Ammon's horn (tissue), 1 donor: ENCODE measurements at regions not wholly inside any gene's neighbourhood (a gene's known extent, or its start where the extent isn't known, plus 50 kb on each side); places are given as distances from the start of the nearest gene placed in this dataset.
A peak's percentile ranks its signal among the peaks of the same experiment; 100 is the strongest.
"Not testable (repeated sequence)": the region's sequence is repeated elsewhere in the genome, so short reads cannot be mapped to it uniquely, and the experiment has no call there.

ENCODE experiments used
- DNase-seq: peaks from one replicate; pipeline ENCODE4 v3.0.0-alpha.2; 2016; ENCODE audit warnings: low spot score

DNA sequence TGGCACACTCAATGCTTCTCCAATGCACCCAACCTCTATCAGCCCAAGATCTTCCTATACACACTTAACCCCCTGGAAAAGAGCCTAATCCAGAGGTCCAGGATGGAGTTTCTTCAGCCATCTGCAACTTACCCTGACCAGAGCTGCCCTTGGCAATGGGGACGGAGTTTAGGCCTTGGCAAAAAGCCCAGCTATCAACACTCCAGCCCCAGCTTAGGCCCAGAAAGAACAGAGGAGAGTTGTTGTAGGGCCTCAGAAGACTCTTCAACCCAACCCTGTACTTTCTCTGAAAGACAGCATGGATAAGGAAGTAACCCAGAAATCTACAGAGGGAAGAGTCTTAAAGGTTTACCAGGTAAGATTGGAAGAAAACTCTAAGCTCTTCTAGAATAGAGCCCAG is 219.3 kb upstream of the PELI2 start:
- DNase-seq, result no peak

DNA sequence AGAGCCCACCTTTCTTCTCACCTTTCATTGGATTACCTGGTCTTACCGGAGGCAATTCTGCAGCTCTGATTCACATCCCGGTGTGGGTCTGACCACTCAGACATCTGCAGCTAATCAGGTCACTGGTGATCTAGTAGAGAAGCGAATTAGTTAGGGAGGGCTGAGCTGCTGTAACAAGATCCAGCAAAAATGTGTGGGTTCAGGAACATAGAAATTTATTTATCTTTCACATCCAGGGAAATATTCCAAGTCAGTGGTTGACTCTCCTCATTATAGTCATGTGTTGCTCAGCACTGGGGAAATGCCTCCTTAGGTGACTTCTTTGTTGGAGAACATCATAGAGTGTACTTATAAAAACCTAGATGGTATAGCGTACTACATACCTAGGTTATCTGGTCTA is 218.7 kb upstream of the PELI2 start:
- no peak for DNase-seq

DNA sequence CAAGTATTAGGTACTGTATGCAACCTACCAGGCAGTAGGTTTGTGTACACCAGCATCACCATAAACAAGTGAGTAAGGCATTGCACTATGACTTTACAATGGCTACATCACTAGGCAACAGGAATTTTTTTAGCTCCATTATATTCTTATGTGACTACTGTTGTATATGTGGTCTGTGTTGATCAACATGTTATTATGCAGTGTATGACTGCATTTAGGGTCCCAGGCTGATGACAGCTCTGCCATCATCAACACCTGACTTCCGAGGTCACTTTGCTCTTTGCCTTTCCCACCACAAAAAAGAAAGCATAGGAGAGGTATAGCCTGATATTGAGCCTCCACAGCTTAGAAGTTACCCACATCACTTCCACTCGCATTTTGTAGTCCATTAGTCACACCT is 217.5 kb upstream of the PELI2 start:
- no peak for DNase-seq

DNA sequence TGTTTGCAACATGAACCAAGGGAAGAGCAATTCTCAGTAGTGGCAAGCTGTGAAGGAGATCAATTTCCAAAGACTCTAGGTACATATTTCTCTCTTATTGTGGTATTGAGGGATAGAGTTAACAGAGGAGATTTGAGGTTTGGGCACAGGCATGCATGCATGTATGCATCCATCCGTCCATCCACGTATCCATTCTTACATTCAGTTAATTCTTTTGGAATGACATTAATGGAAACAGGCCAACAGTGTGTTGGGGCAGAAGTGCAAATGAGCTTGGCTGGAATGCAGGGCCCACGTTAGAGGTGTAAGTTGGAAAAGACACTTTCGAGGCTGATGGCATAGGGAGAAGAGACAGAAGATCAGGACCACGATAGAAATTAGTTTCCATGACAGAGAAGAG is 216.9 kb upstream of the PELI2 start:
- DNase-seq, result no peak

DNA sequence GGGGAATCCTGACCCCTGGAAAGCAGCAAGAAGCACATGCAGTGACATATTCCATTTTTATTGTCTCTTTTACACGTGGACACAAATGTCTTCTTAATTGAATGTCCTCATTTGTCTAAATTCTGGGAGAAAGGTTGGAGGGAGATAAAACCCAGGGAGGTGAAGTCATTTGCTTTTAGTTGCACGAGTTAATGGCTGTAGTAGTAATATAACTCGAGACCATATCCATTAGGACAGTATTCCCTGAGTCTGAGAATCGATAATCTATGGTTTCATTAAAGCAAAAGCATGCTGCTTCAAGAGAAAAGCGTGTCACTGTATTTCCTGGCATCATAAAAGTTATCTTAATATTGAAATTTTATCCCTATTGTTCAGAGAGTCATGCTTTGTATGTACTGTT is 216.0 kb upstream of the PELI2 start:
- no peak for DNase-seq

DNA sequence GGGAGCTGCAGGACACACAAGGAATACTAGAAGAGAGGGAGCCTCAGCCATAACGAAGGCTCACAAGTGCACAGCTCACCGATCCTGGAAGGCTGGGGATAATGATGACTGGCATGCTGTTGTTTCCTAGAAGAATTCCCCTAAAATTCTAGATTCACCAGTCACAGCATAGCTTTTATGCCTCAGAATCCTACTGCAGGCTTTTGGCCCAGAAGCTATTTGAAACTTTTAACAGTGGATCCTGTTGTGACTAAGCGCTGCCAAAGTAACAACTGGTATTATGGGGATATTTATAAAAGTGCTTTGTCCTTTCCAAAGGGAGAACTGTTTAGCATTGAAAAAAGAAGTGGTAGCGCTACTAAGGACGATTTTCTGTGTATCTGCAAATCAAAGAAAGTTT is 214.1 kb upstream of the PELI2 start:
- peak; percentile 19 for DNase-seq

DNA sequence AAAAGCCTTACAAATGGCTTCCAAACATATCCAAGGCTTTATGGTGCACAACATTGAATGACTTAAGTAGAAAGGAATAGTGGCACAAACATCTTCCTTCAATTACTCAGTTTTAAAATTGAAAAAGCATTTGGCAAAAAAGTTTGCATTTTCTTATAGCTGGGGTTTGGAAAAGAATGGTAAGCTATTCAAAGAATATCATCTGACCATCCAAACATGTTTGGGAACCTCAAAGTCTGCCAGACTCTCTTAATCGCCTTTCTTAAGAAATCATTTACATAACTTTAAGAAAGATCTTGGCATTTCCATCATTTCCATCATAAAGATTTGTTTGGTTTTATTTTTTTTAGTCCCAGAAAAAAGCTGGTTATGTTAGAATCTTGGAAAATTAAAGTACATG is 210.1 kb upstream of the PELI2 start:
- no peak for DNase-seq

GRCh38 chr14:55909879-55910278 is 208.3 kb upstream of the PELI2 start:
- DNase-seq, result no peak

GRCh38 chr14:55910601-55911243 is 207.5 kb upstream of the PELI2 start:
- DNase-seq, result no peak

GRCh38 chr14:55911776-55912175 is 206.4 kb upstream of the PELI2 start:
- no peak for DNase-seq

GRCh38 chr14:55912344-55912743 is 205.9 kb upstream of the PELI2 start:
- DNase-seq, result no peak

- no peak for DNase-seq
Measured at GRCh38 chr14:55913324-55914025, 204.7 kb upstream of the PELI2 start.

DNA sequence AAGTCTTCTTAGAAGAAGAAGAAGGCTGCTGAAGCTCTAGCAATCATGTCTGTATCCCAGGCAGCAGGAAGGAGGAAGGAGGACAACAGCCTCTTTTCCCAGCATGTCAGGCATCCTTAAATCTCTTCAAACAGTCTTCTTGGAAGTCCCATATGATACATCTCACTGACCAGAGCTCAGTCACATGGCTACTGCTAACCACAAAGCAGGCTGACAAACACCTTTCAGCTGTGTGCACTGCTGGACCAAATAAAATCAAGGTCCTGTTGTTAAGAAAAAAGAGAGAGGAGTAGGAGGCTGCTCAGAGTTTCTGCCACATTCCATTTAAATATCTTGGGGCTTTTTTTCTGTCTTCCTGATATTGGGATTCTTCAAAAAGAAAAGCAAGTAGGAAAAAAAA is 203.4 kb upstream of the PELI2 start:
- DNase-seq, result no peak

DNA sequence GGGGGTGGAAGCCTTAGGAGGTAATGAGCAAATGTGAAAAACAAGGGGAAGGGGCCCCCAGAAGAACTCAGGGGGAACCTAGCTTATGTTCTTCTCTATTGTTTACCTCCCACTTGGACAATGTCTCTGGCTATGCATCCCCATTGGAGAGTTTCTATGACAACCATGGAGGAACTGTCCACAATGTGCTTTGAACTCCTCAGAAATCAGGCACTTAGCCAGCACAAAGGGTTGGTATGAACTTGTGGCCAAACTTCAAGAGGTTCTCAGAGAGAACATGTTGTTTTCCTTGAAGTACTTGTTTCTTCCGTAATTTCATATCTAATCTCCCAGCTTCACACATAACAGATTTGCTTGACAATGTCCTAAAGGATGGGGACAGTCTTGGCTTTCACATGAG is 202.8 kb upstream of the PELI2 start:
- no peak for DNase-seq

- not testable (repeated sequence) for DNase-seq
Measured at GRCh38 chr14:55919800-55920199, 198.4 kb upstream of the PELI2 start.

DNA sequence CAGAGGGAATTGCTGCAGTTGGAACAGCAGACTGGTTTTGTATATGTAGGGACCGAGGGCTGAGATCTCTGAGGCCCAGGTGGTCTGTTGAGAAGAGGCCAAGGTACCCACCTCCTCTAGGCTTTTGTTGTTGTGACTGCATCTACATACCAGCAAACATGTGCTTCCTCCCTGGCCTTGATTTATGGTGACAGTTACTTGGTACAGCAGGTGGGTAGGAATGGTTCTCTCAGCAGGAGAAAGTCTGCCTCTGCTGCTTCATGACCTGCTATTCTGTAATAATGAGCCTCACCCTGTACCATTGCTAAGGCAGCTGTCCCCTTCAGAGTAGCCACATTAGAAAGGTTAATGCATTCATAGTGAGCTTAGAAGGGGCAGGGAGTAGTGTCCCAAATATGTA is 196.7 kb upstream of the PELI2 start:
- no peak for DNase-seq

GRCh38 chr14:55926007-55926406 is 192.2 kb upstream of the PELI2 start:
- DNase-seq, result no peak

DNA sequence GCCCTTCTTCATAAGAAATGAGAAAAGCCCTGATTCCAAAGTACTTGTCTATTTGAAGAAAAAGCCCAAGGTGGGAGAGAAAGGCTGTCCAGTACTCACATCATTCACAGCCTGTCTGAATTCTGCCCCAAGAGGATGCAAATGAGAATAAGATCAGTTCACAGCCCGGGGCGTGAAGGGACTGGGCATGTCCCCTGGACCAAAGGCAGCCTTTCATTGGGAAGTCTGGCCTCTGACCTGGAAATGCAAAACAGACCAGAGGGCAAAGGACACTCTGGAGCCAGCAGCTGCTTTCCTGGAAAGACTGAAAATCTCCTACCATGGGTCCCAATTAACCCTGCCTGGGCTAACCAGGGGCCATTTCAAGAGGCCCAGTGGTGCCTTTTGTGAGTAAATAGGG is 191.2 kb upstream of the PELI2 start:
- DNase-seq, result no peak

- DNase-seq, result no peak
Measured at GRCh38 chr14:55928276-55928675, 189.9 kb upstream of the PELI2 start.

GRCh38 chr14:55929136-55929535 is 189.1 kb upstream of the PELI2 start:
- no peak for DNase-seq

GRCh38 chr14:55930016-55930784 is 188.0 kb upstream of the PELI2 start:
- no peak for DNase-seq

GRCh38 chr14:55936691-55937090 is 181.5 kb upstream of the PELI2 start:
- no peak for DNase-seq

GRCh38 chr14:55938249-55938791 is 179.9 kb upstream of the PELI2 start:
- DNase-seq, result peak; percentile 88
